Neural crest cell (in vitro differentiated cells): ENCODE measurements at regions not wholly inside any gene's neighbourhood (a gene's known extent, or its start where the extent isn't known, plus 50 kb on each side); places are given as distances from the start of the nearest gene placed in this dataset.

Source experiments
- DNase-seq: peaks from one replicate; pipeline ENCODE4 v3.0.0; 2021; ENCODE audit warnings: low read depth, mixed read lengths, low spot score
- H3K27ac Mint-ChIP-seq: one replicate; pipeline ENCODE4 v1.8.0; 2021; ENCODE audit warnings: mild to moderate bottlenecking, mixed read lengths; ENCODE audit not compliant: unreplicated experiment
- H3K27me3 Mint-ChIP-seq: 2 replicates; pipeline ENCODE4 v1.8.0; 2021; ENCODE audit warnings: low read depth, mild to moderate bottlenecking, mixed read lengths
- H3K36me3 Mint-ChIP-seq: 2 replicates; pipeline ENCODE4 v1.8.0; 2021; ENCODE audit warnings: low read depth, mild to moderate bottlenecking, mixed read lengths
- H3K4me1 Mint-ChIP-seq: 2 replicates; pipeline ENCODE4 v1.8.0; 2021; ENCODE audit warnings: mixed read lengths
- H3K4me3 Mint-ChIP-seq: one replicate; pipeline ENCODE4 v1.8.0; 2021; ENCODE audit warnings: mild to moderate bottlenecking, mixed read lengths
- H3K9me3 Mint-ChIP-seq: 2 replicates; pipeline ENCODE4 v1.8.0; 2021; ENCODE audit warnings: mixed read lengths
- TF ChIP-seq, protein P1 (sequence below): fragments of 200-600 bp; sonication (generic); conservative IDR thresholded peaks from 2 replicates; pipeline ENCODE4 v1.5.0; 2021; ENCODE audit warnings: antibody characterized with exemption, mild to moderate bottlenecking

DNA sequence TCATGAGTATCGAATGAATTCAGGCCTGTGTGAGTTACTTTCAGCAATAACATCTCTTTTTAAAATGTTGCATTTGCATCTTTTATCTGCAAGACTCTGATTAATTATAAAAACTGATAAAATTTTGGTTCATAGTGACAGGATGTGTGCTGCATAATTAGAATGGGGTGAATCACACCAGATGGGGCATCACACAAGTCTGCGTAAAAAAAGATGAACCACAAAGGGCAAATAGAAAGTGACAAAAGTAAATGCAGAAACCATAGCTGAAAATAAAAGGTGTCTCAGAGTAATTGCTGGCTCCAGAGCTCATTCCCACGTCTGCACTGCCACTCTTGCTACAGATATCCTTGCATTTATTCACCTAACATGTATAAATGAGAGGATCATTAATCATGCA, 131.1 kb downstream of the HS3ST1 start:
- Mint-ChIP-seq H3K9me3 (no peaks in the 10 kb centered on the region), H3K4me1 (peaks cover 10% of the 10 kb centered on the region), H3K4me3 (no peak overlapping the region), H3K27me3 (no peaks in the 10 kb centered on the region), H3K27ac (no peak overlapping the region), H3K36me3 (no peaks in the 10 kb centered on the region)
- TF ChIP-seq, protein P1, sequence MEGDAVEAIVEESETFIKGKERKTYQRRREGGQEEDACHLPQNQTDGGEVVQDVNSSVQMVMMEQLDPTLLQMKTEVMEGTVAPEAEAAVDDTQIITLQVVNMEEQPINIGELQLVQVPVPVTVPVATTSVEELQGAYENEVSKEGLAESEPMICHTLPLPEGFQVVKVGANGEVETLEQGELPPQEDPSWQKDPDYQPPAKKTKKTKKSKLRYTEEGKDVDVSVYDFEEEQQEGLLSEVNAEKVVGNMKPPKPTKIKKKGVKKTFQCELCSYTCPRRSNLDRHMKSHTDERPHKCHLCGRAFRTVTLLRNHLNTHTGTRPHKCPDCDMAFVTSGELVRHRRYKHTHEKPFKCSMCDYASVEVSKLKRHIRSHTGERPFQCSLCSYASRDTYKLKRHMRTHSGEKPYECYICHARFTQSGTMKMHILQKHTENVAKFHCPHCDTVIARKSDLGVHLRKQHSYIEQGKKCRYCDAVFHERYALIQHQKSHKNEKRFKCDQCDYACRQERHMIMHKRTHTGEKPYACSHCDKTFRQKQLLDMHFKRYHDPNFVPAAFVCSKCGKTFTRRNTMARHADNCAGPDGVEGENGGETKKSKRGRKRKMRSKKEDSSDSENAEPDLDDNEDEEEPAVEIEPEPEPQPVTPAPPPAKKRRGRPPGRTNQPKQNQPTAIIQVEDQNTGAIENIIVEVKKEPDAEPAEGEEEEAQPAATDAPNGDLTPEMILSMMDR = no peak
- DNase-seq = no peak

DNA sequence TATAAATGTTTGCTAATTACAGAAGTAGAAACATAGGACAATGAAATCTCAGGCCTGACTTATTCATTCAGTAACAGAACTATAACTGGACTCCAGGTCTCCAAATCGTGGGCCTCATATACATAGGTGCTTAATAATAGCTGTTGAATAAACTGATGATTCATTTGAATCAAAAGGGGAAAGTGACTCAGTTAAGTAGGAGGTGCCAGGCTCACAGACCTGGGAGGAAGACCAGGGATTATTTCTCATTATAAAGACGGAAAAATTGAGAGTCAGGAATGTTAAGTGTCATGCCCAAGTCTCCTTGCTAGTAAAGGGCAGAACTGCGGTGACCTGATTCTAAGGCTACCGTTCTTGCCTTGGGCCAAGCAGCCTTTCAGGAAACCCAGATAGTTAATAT, 131.5 kb downstream of the HS3ST1 start:
- DNase-seq = no peak
- no peak overlapping the region for H3K4me3 Mint-ChIP-seq
- H3K27ac Mint-ChIP-seq = no peak overlapping the region
- TF ChIP-seq, protein P1 = no peak
- no peaks in the 10 kb centered on the region for H3K36me3 Mint-ChIP-seq
- H3K27me3 Mint-ChIP-seq = no peaks in the 10 kb centered on the region
- H3K4me1 Mint-ChIP-seq = peaks cover 7% of the 10 kb centered on the region
- no peaks in the 10 kb centered on the region for H3K9me3 Mint-ChIP-seq

DNA sequence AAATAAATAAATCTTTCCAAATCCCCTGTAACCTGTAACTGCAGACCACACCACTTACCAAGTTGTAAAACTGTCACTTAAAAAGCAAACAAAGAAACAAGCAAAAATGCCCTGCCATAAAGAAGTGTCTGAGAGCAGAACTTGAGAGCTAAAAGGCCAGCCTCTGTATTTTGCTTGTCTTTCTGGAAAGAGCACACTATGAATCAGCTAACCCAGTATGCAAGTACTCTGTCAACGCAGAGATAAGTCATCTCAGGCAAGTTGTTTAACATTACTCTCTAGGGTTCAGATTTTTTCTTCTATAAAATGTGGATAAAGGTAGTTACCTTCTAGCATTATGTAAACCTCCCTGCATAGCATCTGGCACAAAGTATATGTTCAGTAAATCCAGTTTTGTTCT, 134.8 kb downstream of the HS3ST1 start:
- H3K27me3 Mint-ChIP-seq = no peaks in the 10 kb centered on the region
- H3K9me3 Mint-ChIP-seq = no peaks in the 10 kb centered on the region
- H3K36me3 Mint-ChIP-seq = no peaks in the 10 kb centered on the region
- no peak overlapping the region for H3K27ac Mint-ChIP-seq
- TF ChIP-seq, protein P1 = no peak
- H3K4me1 Mint-ChIP-seq = no peaks in the 10 kb centered on the region
- no peak overlapping the region for H3K4me3 Mint-ChIP-seq
- no peak for DNase-seq

DNA sequence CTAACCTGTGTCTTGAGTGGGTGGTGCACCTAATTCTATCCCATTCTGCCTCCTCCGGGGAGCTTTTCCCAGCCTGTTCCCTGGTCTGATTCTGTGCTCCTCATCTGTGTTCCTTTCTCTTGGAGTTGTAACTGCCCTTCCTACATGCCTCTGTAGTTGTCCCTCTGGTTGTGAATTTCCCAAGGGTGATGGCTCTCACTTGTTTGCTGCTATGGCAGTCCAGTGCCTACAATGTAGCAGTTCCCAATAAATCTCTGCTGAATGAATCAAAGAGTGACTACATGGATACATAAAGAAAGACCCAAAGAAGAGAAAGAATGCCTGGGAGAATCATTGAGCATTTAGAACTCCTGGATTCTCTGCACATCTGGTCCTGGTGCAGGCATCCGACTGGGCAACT, 141.6 kb downstream of the HS3ST1 start:
- peaks cover 10% of the 10 kb centered on the region for H3K36me3 Mint-ChIP-seq
- no peak overlapping the region for H3K27ac Mint-ChIP-seq
- no peaks in the 10 kb centered on the region for H3K27me3 Mint-ChIP-seq
- TF ChIP-seq, protein P1 = no peak
- peaks cover 12% of the 10 kb centered on the region for H3K9me3 Mint-ChIP-seq
- no peak for DNase-seq
- no peak overlapping the region for H3K4me3 Mint-ChIP-seq
- H3K4me1 Mint-ChIP-seq = no peaks in the 10 kb centered on the region

DNA sequence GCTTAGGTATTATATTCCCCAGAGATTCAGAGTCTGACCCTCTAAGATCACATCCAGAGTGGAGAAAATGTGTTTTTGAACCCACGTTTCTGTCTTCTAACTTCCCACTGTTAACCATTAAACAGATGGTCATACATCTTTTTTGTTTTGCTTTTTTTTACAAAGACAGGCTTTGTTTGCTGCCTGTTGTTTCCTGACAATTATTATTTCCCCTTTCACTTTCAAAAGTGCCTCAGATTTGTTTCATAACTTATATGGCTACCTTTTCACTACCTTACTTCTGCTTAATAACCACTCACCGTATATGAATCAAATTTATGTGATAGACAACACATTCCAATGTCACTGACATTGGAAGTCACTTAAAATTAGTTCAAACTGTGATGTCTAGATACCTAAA, 142.2 kb downstream of the HS3ST1 start:
- TF ChIP-seq, protein P1 = no peak
- Mint-ChIP-seq H3K4me3 (no peak overlapping the region), H3K27ac (no peak overlapping the region), H3K4me1 (no peaks in the 10 kb centered on the region), H3K9me3 (peaks cover 12% of the 10 kb centered on the region), H3K36me3 (peaks cover 10% of the 10 kb centered on the region), H3K27me3 (no peaks in the 10 kb centered on the region)
- DNase-seq = no peak

DNA sequence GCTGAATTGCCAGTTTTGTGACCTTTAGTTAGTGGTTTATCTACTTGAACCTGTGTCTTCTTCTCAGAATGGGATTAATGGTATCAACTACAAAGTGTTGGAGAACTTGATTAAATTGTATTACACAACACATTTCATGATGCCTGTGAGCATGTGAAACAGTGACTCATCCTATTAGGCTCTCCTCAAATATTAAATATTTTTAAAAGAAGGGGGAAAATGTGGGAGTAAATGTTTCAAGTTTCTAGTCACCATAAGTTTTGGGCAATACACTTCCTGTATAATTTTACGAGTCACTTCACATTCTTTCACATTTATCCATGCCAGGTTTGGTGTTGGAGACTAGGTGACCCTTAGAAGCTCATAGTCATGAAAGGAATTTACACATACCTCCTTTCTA, 147.0 kb downstream of the HS3ST1 start:
- no peak overlapping the region for H3K4me3 Mint-ChIP-seq
- peaks cover 15% of the 10 kb centered on the region for H3K36me3 Mint-ChIP-seq
- no peaks in the 10 kb centered on the region for H3K4me1 Mint-ChIP-seq
- DNase-seq = no peak
- no peak overlapping the region for H3K27ac Mint-ChIP-seq
- TF ChIP-seq, protein P1 = no peak
- H3K27me3 Mint-ChIP-seq = no peaks in the 10 kb centered on the region
- peaks cover 17% of the 10 kb centered on the region for H3K9me3 Mint-ChIP-seq
